Stimulated activated CD8-positive, alpha-beta memory T cell treated with anti-CD3 and anti-CD28 coated beads, Interleukin-4, amount 100 ng/mL, for 24 hours (primary cell): ENCODE measurements at regions not wholly inside any gene's neighbourhood (a gene's known extent, or its start where the extent isn't known, plus 50 kb on each side); places are given as distances from the start of the nearest gene placed in this dataset.
"Not testable (repeated sequence)": the region's sequence is repeated elsewhere in the genome, so short reads cannot be mapped to it uniquely, and the experiment has no call there.

Experiments
- DNase-seq: peaks from one replicate; pipeline ENCODE4 v3.0.0-alpha.2; 2020; ENCODE audit warnings: low read depth

- DNase-seq: no peak
Observed at GRCh38 chr11:31957674-31958073, 133.2 kb upstream of the RCN1 start.

DNA sequence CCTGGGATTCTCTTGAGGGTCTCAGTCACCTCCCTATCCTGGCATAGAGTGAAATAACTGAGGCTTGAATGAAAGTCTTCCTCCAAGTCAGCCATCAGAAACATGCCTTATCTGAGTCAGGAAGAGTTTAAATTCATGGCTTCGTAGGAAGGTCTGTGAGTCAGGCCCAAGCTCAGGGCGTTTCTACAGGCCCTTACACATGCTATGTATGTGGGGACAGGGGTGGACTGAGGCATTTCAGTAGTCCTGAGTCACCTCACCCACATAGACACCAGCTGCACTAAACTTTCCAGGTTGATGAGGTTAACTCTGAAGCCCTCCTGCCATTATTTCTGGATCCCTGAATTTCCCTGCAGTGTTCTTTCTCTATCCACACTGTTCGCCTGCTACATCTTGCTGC, 134.6 kb upstream of the RCN1 start:
- no peak for DNase-seq

GRCh38 chr11:31955838-31956237, 135.0 kb upstream of the RCN1 start:
- DNase-seq: no peak

DNA sequence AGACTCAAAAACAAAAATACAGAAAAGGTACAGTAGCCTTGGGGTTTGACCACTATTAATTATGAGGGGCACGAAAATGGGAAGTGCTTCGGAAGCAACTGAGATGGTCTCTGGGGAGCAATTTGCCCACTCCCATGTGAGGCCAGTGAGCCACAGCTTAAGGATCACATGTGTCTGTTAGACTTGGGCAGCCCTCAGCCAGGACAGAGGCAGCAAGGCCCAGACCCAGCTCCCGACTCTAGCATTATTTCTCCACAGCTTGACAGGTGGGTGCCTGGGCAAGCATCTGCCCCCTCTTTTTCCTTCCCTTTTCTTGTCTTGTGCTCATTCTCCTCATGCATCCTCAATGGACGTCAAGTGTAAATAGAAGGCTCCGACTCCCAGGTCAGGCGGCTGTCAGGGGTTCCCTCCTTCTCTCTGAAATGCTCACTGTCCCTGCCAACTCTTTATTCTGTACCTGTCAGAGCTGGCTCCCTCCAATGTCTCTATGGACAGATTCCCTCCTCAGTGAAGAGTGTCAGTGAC, 137.0 kb upstream of the RCN1 start:
- no peak for DNase-seq

GRCh38 chr11:31949733-31950200, 138.6 kb upstream of the PAX6 start:
- DNase-seq: not testable (repeated sequence)

GRCh38 chr11:31947051-31947450, 135.9 kb upstream of the PAX6 start:
- no peak for DNase-seq

DNA sequence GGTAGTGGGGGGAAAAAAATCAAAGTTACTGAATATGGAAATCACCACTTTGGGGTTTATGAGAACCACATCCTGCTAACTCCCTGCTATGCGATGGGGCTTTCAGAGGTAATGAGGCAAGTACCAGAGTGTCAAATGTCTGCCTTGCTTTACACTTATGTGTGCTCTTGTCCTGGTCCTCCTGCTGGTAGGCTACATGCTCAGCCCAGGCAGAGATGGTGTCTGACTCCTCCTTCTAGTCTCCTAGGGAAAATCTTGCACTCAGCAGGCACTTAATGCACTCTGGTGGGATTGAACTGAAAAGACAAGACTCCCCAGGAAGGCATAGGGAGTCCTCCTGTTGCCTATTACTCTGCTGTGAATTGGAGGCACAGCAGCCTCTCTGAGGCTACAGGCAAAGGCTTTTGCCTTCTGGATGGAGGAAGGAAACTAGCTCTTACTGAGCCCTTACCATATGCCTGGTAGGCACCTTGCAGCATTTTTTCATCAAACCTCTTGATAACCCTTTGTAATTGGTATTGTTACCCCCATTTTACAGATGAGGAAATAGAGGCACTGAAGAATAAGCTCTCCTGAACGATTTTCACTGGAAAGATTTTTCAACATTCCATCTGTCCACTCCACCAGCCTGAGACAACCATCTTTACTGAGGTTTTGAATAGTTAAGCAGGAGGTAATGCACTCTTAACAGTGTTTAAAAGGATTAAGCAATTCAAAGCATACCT, 132.1 kb upstream of the PAX6 start:
- no peak for DNase-seq

GRCh38 chr11:31940371-31941037, 129.4 kb upstream of the PAX6 start:
- DNase-seq: no peak

GRCh38 chr11:31939004-31939403, 127.9 kb upstream of the PAX6 start:
- no peak for DNase-seq

GRCh38 chr11:31936312-31936711, 125.2 kb upstream of the PAX6 start:
- DNase-seq: no peak

- DNase-seq: no peak
Observed at GRCh38 chr11:31932879-31933278, 121.8 kb upstream of the PAX6 start.

DNA sequence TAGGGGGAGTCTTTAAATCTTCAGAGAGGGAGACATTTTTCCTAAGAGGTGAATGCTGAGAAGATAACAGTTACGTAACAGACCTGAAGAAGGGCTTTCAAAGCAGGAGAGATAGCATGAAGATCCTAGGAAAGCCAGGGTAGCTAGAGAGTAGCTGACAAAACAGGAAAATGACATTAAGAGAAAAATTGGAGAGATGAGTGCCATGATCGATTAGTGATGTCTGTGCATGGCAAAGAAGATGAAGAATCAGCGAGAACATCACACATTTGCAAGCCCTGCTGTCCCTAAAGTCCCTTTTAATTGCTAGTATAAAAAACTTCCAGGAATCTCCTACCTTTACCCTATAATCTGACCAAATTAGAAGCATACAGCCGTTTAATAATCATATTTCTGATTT, 116.9 kb upstream of the PAX6 start:
- no peak for DNase-seq

- no peak for DNase-seq
Observed at GRCh38 chr11:31926816-31927528, 115.8 kb upstream of the PAX6 start.

DNA sequence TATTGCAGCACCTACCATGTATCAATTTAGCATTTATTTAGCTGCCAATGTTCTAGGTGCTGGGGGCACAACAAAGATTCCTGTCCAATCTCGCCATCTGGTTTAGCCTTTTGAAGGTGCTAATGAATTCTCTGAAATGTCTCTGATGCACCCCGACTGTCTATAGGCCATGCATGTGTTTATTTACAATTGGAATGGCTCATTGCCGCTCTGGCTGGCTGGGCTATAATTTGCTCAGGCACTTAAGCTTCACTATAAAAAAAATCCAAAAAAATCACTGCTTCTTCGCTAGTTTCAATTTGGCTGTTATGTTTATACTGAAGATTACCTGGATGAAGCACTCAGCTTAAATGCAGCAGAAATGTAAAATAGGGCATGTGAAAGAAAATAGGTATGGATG, 115.0 kb upstream of the PAX6 start:
- no peak for DNase-seq

- no peak for DNase-seq
Observed at GRCh38 chr11:31922450-31922849, 111.3 kb upstream of the PAX6 start.

- no peak for DNase-seq
Observed at GRCh38 chr11:31921081-31921480, 110.0 kb upstream of the PAX6 start.

GRCh38 chr11:31919175-31919574, 108.1 kb upstream of the PAX6 start:
- no peak for DNase-seq

DNA sequence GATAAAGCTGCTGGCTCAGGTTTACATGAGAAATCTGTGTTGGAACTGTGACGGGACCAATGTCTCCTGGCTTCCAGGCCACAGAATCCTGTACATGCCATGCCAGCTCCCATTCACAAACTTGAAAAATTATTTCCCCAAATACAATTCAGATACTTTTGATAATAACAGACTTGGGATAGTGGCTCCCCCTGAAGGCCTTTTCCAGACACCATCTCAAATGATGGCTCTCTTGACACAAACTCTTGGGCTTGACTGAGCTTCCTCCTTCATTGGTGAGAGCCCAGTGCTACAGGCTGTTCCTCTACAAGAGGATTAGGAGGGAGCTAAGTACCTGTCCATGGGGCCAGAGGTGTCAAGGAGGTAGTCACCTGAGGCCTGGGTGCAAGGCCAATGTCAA, 104.7 kb upstream of the PAX6 start:
- DNase-seq: no peak

GRCh38 chr11:31913985-31914384, 102.9 kb upstream of the PAX6 start:
- DNase-seq: no peak

- DNase-seq: no peak
Observed at GRCh38 chr11:31912808-31913207, 101.7 kb upstream of the PAX6 start.

GRCh38 chr11:31910950-31911576, 99.9 kb upstream of the PAX6 start:
- no peak for DNase-seq
